GM18502 (cell line): ENCODE measurements at regions not wholly inside any gene's neighbourhood (a gene's known extent, or its start where the extent isn't known, plus 50 kb on each side); places are given as distances from the start of the nearest gene placed in this dataset.
"Not testable (repeated sequence)": the region's sequence is repeated elsewhere in the genome, so short reads cannot be mapped to it uniquely, and the experiment has no call there.

Experiments
- ATAC-seq: cut with Tn5 transposase; IDR thresholded peaks from one replicate; pipeline ENCODE4 v1.9.1; 2021; ENCODE audit warnings: mild to moderate bottlenecking; ENCODE audit not compliant: unreplicated experiment, poor library complexity

DNA sequence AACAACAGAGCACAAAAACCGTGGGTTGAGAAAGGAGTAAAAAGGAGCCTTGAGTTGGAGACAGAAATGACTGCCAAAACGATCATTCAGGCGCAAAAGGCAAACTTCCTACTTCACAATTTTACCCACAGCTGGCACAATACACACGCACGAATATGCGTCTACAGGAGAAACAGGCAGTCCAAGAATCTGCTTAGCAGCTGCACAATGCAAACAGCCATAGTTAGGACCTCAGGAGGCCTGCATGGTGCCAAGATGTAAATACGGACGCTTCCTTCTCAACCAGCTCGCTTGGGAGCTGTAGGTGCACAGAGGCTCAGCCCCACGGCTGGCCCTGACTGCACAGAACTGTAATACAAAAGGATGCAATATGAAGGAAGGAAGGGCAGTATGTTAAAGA, 250.1 kb upstream of the CAND1 start:
- no peak for ATAC-seq

DNA sequence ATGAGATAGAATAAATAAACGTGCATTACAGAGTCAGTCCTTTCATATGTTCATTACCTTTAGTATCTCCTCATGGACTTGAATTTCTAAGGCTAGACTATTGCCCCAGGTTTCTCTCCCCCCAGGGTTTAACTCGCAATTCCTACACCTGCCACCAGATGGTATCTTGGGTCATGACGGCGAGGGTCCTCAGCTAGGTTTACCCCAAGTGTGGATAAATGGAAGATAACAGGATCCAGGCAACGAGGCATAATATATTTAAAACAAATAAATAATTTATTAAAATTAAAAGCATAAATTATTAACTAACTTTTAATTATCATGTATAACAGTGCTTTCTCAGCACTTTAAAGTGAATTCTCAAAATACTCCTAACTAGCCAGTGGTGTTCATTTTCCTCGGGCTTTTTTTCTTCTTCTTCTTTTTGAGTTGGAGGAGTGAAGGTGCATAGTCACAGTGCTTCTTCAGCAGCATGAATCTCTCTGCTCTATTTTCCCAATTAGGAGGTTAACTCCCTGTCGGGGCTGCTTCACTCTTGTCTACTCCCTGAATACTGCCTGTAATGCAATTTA, 243.5 kb upstream of the CAND1 start:
- ATAC-seq: peak; percentile 81

DNA sequence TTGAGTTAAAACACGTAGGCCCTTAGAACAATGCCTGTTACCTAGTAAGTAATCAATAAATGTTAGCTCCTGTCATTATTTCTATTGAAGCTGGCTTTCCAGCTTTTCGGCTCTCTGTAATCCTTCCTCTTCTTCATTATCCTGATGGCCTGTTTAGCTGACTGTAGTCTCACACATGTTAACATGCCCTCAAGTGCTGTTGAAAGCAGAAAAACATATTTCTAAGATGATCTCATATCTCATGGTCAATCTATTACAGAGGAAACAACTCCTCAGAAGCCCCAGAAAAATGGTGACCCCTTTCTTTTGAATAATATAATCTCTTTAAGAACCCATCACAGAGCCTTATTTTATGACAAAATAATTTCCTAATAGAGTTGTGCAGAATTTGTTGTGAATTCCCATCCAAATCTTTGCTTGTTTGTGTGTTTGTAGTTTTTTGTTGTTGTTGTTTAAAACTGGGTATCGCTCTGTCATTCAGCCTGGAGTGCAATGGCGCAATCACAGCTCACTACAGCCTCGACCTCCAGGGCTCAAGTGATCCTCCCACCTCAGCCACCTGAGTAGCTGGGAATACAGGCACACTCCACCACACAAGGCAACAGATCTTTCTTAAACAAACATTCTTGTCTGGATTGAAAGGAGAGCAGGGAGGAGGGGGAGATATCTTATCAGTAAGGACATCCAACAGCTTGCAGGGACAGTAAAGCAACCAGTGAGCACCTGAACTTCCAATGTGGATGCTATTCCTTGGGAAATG, 242.5 kb upstream of the CAND1 start:
- ATAC-seq: no peak

DNA sequence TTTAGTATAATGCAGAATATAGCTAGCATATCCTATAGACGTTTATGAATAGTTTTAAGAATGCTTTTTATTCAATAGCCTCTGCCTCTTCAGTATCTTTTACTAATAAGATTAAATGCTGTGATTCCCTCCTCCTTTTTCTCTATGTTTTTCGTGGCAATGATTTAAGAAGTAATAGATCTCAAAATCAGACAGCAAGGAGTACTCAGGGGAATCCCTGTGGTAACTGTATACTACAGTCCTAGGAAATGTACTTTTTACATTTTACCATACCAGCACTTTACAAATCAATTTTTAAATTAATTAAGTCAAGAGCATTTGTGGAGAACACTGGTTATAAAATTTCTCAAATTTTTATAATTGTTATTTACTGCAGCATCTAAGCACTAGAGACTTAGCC, 240.6 kb upstream of the CAND1 start:
- ATAC-seq: no peak

DNA sequence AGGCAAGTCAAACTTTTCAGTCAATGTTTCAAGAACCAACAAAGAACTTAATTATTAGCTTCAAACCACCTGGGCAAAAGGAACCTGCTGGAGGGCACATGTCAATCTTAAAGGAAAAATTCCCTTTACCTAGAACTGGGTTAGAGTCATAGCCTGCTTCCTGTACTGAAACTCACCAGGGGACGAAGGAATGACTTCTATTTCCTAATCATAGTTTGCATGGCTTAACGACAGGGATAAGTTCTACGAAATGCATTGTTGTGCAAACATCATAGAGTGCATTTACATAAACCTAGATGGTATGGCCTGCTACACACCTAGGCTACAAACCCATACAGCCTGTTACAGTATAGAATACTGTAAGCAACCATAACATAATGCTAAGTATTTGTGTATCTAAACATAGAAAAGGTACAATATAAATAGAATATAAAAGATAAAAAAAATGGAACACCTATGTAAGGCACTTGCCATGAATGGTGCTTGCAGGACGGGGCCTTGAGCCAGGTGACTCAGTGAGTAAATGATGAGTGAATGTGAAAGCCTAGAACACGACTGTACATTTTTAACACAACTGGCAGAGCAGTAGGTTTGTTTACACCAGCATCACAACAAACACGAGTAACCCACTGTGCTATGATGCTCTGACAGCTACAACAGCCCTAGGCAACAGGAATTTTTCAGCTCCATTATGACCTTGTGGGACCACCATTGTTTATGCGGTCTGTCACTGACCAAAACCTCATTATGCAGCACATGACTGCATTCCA, 234.9 kb upstream of the CAND1 start:
- no peak for ATAC-seq

DNA sequence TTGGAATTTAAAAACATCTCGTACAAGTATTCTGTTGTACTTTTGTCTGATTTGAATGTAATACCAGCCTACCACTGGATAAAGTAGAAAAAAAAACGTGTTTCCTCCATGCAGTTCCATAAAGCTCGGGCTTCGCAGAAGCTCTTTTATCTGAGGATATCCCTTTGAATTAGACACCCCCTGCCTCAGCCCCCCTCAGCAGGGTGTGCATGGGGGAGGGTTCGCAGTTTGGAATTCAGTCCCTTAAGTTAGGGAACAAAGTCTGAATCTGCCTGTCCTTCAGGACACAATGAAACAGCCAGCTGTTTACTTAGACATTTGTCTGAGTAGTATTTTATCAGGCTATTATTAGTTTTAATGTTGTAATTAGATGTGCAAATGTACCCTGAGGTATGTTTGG, 234.0 kb upstream of the CAND1 start:
- ATAC-seq: no peak

DNA sequence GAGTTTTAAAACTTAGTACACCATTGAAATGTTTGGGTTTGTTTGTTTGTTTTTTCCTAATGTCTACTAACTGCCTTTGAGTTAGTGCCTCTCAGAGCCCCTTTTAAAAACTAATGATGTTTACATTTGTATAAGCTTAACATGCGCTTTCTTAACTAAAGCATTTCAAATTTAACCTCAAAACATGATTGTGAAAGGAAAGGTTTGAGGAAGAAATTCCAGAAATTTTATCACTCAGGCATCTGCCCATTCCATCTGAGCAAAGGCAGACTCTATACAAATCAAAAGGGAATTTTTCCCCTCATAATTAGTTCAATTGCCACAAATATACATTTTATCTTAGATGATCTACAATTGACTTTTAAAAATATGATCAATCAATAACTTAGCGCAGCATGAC, 230.7 kb upstream of the CAND1 start:
- no peak for ATAC-seq

DNA sequence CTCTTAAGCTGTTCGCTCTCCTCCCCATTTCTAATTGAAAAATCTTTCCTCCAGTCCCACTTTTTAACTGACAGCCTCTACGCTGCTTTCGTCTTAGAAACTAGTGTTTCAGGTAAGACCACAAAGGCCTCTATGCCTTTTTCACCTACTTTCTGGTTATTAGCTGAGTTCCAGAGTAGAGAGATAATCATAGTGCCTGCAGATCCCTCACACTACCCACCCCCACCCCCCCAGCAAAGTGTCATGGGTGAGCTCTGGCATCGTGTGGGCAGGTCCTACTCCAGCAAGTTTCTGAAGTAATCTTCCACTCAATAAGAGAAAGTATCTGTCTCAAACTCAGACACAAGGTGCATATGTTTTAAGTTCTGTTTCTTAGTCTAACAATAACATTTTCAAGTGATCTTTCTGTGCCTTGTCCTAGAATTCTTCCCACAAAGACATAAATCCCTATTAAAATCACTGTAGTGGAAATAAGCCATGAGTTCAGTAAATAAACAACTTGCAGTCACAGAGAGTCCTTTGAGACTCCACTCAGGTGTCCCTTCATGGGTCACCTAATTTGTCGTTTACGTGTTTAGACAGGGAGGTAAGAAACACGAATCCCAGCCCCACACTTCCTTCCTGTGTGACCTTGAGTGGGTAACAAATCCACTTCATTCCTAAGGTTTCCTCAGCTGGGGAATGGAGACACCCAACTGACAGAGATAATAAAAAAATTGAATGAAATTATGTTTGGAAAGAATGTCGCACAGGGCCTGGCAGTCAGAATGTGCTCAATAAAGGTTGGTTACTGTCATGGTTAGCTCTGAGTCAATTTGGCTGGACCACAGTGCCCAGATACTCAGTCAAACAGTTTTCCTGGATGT, 228.9 kb upstream of the CAND1 start:
- no peak for ATAC-seq

DNA sequence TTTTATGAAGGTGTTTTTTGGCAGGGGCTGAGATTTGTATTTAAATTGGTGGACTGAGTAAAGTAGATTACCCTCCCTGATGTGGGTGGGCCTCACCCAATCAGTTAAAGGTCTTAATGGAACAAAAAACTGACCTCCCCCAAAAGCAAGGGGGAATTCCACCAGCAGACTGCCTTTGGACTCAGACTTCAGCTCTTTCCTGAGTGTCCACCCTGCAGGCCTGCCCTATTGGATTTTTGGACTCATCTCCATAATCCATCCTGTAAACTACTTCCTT, 228.4 kb upstream of the CAND1 start:
- no peak for ATAC-seq

DNA sequence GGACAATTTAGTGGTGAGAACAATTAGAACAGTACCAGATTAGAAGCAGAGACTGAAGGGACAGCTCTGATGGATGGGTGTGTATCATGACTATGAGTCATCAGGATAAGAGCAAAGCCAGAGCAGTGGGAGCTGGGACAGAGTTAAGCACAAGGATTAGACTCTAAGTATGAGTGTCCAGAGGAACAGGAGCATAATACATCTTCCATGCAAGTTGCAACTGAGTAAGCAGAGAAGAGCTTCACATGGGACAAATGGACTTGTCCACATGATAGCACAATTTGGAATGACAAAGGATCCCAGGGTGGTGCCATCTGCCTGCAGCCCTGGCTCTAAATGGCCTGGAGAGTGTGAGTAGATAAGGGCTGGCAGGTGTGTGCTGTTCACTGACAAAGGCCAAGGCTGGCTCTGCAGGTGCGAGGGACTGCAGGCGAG, 226.4 kb upstream of the CAND1 start:
- ATAC-seq: no peak

DNA sequence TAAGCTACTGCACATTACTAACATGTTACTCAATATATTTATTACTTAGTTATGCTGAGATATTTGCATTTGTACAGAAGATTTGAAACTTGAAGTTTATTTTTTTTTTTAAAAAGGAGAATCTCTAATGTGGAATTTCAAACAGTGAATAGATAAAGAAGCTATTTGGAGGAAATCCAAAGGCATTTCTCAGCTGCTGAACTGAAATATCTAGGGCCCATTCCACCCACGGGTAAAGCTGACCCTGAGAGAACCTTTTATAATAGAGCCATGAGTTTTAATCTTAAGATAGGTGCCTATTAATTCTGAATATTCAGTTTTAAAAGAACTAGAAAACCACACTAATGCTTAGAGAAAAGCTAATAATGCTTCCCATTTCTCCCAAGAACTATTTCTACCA, 225.4 kb upstream of the CAND1 start:
- no peak for ATAC-seq

DNA sequence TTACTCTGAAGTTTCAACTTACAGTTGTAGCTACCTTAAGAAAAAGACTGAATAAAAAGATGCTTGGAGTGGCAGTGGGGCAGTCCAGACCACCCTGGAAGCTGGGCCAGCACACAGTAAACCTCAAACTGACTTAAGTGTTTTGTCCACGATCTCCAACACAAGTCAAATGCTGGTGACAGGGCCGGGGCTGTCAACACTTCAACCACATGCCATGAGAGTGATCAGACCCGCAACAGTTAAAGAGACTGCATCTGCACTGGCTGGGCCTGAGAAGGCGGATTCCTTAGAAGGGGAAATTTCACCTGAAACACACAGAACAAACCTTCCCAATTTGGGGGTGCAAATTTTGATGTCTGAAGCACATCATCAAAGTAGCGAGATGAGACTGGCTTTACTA, 223.5 kb upstream of the CAND1 start:
- no peak for ATAC-seq

DNA sequence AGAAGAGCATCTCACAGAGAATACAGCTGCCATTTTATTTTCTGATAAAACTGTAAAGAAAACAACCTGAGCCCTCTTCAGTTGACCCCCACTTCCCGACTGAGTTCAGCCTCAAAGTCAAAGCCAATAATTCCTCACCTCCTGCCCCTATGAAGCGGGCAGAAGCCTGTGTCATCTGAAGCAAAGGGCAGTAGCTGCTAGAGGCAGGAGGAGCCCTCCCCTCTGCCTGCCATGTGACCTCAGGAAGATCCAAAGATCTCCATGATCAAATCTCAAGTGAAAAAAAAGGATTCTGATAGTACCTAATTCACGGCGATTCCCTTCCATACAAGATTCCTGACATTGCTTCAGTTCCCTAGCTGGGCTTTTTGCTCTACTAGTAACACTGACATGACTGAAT, 223.1 kb upstream of the CAND1 start:
- ATAC-seq: no peak

DNA sequence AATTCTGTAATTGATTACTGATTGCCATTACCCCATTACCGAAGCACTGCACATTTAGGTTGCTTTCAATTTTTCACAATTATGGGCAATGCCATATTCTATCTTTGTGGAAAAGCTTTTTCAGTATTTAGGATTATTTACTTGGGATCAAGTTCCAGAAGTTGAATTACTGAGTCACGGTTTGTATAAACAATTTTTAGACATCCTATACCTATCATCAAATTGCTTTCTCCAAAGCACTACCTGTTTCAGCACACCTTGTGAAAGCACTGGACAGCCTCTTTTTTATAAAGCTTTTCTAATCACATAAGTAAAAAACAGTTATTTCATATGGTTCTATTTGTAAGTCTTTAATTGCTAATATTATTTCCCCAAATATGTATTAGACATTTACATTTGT, 221.5 kb upstream of the CAND1 start:
- no peak for ATAC-seq

DNA sequence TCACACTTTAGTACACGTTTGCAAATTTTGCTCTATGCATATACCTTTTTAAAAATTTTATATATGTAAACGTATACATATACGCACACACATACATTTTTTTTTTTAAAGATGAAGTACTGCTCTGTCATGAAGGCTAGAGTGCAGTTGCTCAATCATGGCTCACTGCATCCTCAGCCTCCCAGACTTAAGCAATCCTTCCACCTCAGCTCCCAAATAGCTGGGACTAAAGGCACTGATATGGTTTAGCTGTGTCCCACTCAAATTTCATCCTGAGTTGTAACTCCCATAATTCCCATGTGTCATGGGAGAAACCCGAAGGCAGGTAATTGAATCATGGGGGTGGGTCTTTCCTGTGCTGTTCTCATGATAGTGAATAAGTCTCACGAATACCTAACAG, 220.8 kb upstream of the CAND1 start:
- ATAC-seq: no peak

DNA sequence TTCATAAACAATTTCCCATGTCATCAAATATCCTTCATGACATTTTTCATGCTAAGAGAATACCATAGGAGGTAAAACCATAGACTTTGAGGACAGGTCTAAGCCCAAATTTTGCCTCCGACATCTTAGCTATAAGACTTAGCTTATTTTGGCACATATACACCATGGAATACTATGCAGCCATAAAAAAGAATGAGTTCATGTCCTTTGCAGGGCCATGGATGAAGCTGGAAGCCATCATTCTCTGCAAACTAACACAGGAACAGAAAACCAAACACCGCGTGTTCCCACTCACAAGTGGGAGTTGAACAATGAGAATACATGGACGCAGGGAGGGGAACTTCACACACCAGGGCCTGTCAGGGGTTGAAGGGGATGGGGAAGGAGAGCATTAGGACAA, 220.0 kb upstream of the CAND1 start:
- not testable (repeated sequence) for ATAC-seq

DNA sequence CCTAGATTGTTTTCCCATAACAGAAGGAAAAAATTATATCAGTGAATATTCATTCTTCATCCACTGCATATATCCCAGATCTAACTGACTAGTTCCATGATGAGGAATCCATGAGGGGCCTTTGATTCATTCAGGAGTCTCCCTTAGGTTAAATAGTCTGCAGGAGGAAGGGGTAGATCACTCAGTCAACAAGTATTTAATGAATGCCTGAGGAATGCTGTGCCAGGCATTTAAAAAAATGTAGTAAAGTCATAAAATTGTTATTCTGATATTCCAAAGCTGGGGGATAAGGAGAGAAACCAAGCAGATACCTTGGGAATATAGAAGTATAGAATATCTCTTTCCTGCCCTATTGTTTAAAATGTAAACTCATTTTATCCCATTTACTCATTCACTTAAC, 216.2 kb upstream of the CAND1 start:
- no peak for ATAC-seq

DNA sequence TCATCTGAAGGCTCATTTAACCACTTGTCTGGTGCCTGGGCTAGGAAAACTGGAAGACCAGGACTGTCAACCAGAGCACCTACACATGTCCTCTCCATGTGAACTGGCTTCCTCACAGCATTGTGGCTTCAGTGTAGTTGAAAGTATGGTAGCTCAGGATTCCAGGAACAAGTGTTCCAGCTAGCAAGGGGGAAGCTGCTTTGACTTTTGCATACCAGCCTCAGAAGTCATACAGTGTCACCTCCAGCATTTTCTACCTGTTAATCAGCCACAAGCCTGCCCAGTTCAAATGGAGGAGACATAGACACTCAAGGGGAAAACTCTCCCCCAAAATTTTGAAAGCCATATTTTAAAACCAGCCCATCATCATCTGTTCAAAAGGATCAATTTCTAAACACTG, 212.8 kb upstream of the CAND1 start:
- no peak for ATAC-seq

DNA sequence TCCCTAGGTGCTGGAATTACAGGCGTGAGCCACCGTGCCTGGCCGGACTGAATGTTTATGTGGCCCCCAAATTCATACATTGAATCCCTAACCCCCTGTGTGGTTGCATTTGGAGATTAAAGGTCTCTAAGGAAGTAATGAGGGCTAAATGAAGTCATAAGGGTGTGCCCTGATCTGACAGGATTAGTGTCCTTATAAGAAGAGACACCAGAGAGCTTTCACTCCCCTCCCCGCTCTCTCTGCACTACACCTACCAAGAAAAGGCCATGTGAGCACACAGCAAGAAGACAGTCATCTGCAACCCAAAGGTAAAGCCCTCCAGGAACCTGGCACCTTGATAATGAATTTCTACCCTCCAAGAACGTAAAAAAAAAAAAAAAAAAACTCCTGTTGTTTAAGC, 212.1 kb upstream of the CAND1 start:
- ATAC-seq: no peak

DNA sequence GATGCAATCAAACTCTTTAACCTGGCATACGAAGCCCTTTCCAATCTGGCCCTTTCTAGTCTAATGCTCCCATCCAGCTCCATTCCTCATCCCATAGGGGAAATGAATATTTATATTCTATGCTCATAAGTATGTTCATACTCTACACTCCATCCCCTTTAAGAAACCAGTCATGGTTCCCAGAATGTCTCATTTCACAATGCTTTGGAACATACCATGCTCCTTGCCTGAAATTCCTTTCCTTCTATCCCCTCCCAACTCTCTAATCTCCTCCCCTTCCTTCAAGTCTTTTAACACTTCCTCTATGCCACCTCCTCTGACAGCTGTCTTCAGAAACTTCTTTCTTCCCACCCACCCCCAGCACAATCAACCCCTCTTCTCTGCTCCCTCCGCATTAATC, 207.0 kb upstream of the CAND1 start:
- no peak for ATAC-seq
